Naive thymus-derived CD8-positive, alpha-beta T cell (primary cell): ENCODE measurements at regions not wholly inside any gene's neighbourhood (a gene's known extent, or its start where the extent isn't known, plus 50 kb on each side); places are given as distances from the start of the nearest gene placed in this dataset.

Experiments
- ATAC-seq, 2 donors: fragments of 150-1000 bp; cut with Tn5 transposase in 1 of 2; sonication (Bioruptor Pico), chemical (Tn5 transposase) in 1 of 2; 1 replicate in 1 of 2; 2 replicates in 1 of 2; pipeline ENCODE4 v1.10.0; 2021; ENCODE audit warnings: mild to moderate bottlenecking in 2 of 2, moderate library complexity in 2 of 2
- POLR2A ChIA-PET: fragments of 350-600 bp; sonication (Branson Sonifier 250); formaldehyde crosslinking; loops from one replicate; lab custom pipeline; 2021; ENCODE audit warnings: antibody characterized with exemption; lab: Charles Lee
- DNase-seq, 10 donors: peaks; one replicate each; pipeline versions ENCODE4 v3.0.0 to v3.0.0-alpha.2; 2020 to 2022
- H3K27ac Mint-ChIP-seq, 10 donors: one replicate each; pipeline ENCODE4 v1.8.0; 2020 to 2022; ENCODE audit warnings: mild to moderate bottlenecking in 10 of 10, mixed read lengths in 10 of 10, moderate library complexity in 4 of 10, inconsistent platforms in 1 of 10
- H3K27me3 Mint-ChIP-seq, 5 donors: one replicate each; pipeline ENCODE4 v1.8.0; 2021 to 2022; ENCODE audit warnings: mixed read lengths in 5 of 5
- H3K36me3 Mint-ChIP-seq, 3 donors: one replicate each; pipeline ENCODE4 v1.8.0; 2020 to 2022; ENCODE audit warnings: mixed read lengths in 3 of 3, mild to moderate bottlenecking in 2 of 3, inconsistent platforms in 1 of 3
- H3K4me1 Mint-ChIP-seq, 4 donors: one replicate each; pipeline ENCODE4 v1.8.0; 2021 to 2022; ENCODE audit warnings: mixed read lengths in 4 of 4
- H3K4me3 Mint-ChIP-seq, 10 donors: one replicate each; pipeline ENCODE4 v1.8.0; 2020 to 2022; ENCODE audit warnings: mild to moderate bottlenecking in 10 of 10, mixed read lengths in 10 of 10, moderate library complexity in 6 of 10, inconsistent platforms in 1 of 10
- H3K9me3 Mint-ChIP-seq, 9 donors: one replicate each; pipeline ENCODE4 v1.8.0; 2020 to 2022; ENCODE audit warnings: mixed read lengths in 9 of 9, mild to moderate bottlenecking in 3 of 9, inconsistent platforms in 1 of 9, moderate library complexity in 1 of 9

GRCh38 chr9:99359336-99359735 is 137.3 kb downstream of the SEC61B start:
- H3K27me3 Mint-ChIP-seq = peaks cover 16 to 47% (median 40%) of the 10 kb centered on the region in 5 donors

GRCh38 chr9:99360026-99360425 is 137.9 kb downstream of the SEC61B start:
- POLR2A ChIA-PET = no interaction called here
- H3K27me3 Mint-ChIP-seq = peaks cover 17 to 47% (median 42%) of the 10 kb centered on the region in 5 donors

More at GRCh38 chr9:99359336-99359735, 137.3 kb downstream of the SEC61B start:
- Mint-ChIP-seq H3K27ac (peak overlapping the region in 1 of 10 donors; percentile 29), H3K4me3 (no peak overlapping the region), H3K4me1 (peaks cover 0 to 3% (median under 1%) of the 10 kb centered on the region in 4 donors), H3K9me3 (no peaks in the 10 kb centered on the region), H3K36me3 (no peaks in the 10 kb centered on the region)
- no peak for ATAC-seq
- POLR2A ChIA-PET = no interaction called here
- DNase-seq = no peak

GRCh38 chr9:99361817-99362216 is 139.7 kb downstream of the SEC61B start:
- peaks cover 0 to 3% (median 0%) of the 10 kb centered on the region in 4 donors for H3K4me1 Mint-ChIP-seq
- H3K27ac Mint-ChIP-seq = no peak overlapping the region
- H3K9me3 Mint-ChIP-seq = no peaks in the 10 kb centered on the region
- POLR2A ChIA-PET = no interaction called here
- H3K4me3 Mint-ChIP-seq = no peak overlapping the region
- DNase-seq (no peak), ATAC-seq (no peak)
- H3K36me3 Mint-ChIP-seq = no peaks in the 10 kb centered on the region
- peaks cover 13 to 47% (median 41%) of the 10 kb centered on the region in 5 donors for H3K27me3 Mint-ChIP-seq

More at GRCh38 chr9:99360026-99360425, 137.9 kb downstream of the SEC61B start:
- Mint-ChIP-seq H3K36me3 (no peaks in the 10 kb centered on the region), H3K27ac (no peak overlapping the region), H3K9me3 (no peaks in the 10 kb centered on the region), H3K4me1 (peaks cover 0 to 3% (median under 1%) of the 10 kb centered on the region in 4 donors), H3K4me3 (no peak overlapping the region)
- DNase-seq = no peak
- ATAC-seq = no peak

GRCh38 chr9:99362321-99362720 is 140.2 kb downstream of the SEC61B start:
- no peak for ATAC-seq
- Mint-ChIP-seq H3K27ac (no peak overlapping the region), H3K9me3 (no peaks in the 10 kb centered on the region), H3K27me3 (peaks cover 13 to 47% (median 42%) of the 10 kb centered on the region in 5 donors), H3K36me3 (no peaks in the 10 kb centered on the region), H3K4me3 (no peak overlapping the region), H3K4me1 (peaks cover 0 to 3% (median 0%) of the 10 kb centered on the region in 4 donors)
- POLR2A ChIA-PET = no interaction called here
- no peak for DNase-seq

- ATAC-seq = no peak
Measured at GRCh38 chr9:99363509-99363908, 141.4 kb downstream of the SEC61B start.

GRCh38 chr9:99365233-99365980 is 143.3 kb downstream of the SEC61B start:
- no peak for ATAC-seq
- Mint-ChIP-seq H3K27ac (no peak overlapping the region), H3K27me3 (peaks cover 20 to 53% (median 51%) of the 10 kb centered on the region in 5 donors), H3K4me3 (no peak overlapping the region), H3K9me3 (no peaks in the 10 kb centered on the region), H3K4me1 (peaks cover 8 to 20% (median 14%) of the 10 kb centered on the region in 4 donors), H3K36me3 (no peaks in the 10 kb centered on the region)
- DNase-seq = no peak
- POLR2A ChIA-PET = no interaction called here

More at GRCh38 chr9:99363509-99363908, 141.4 kb downstream of the SEC61B start:
- no peaks in the 10 kb centered on the region for H3K36me3 Mint-ChIP-seq
- H3K4me1 Mint-ChIP-seq = peaks cover 5 to 9% (median 7%) of the 10 kb centered on the region in 4 donors
- H3K4me3 Mint-ChIP-seq = no peak overlapping the region
- no peak for DNase-seq
- POLR2A ChIA-PET = no interaction called here
- H3K27ac Mint-ChIP-seq = no peak overlapping the region
- H3K27me3 Mint-ChIP-seq = peaks cover 18 to 50% (median 45%) of the 10 kb centered on the region in 5 donors
- H3K9me3 Mint-ChIP-seq = no peaks in the 10 kb centered on the region

- Mint-ChIP-seq H3K4me3 (no peak overlapping the region), H3K27me3 (peaks cover 16 to 54% (median 45%) of the 10 kb centered on the region in 5 donors), H3K9me3 (no peaks in the 10 kb centered on the region), H3K4me1 (peaks cover 8 to 20% (median 14%) of the 10 kb centered on the region in 4 donors), H3K36me3 (no peaks in the 10 kb centered on the region), H3K27ac (no peak overlapping the region)
- ATAC-seq (no peak), DNase-seq (no peak)
- POLR2A ChIA-PET = no interaction called here
Measured at GRCh38 chr9:99366183-99366582, 144.1 kb downstream of the SEC61B start.

GRCh38 chr9:99366621-99367020 is 144.5 kb downstream of the SEC61B start:
- POLR2A ChIA-PET = no interaction called here

GRCh38 chr9:99368341-99369326 is 146.6 kb downstream of the SEC61B start:
- H3K4me1 Mint-ChIP-seq = peaks cover 8 to 18% (median 14%) of the 10 kb centered on the region in 4 donors
- H3K9me3 Mint-ChIP-seq = no peaks in the 10 kb centered on the region
- POLR2A ChIA-PET = no interaction called here
- DNase-seq (peak in 1 of 10 donors; percentile 4), ATAC-seq (no peak)
- H3K36me3 Mint-ChIP-seq = no peaks in the 10 kb centered on the region
- H3K27ac Mint-ChIP-seq = peak overlapping the region in 1 of 10 donors; percentile 75
- H3K27me3 Mint-ChIP-seq = peaks cover 15 to 41% (median 36%) of the 10 kb centered on the region in 5 donors
- peak overlapping the region in 8 of 10 donors; percentile 14 to 74 (median 47) for H3K4me3 Mint-ChIP-seq

More at GRCh38 chr9:99366621-99367020, 144.5 kb downstream of the SEC61B start:
- no peak for ATAC-seq
- DNase-seq = no peak
- peaks cover 14 to 49% (median 42%) of the 10 kb centered on the region in 5 donors for H3K27me3 Mint-ChIP-seq
- peaks cover 8 to 20% (median 14%) of the 10 kb centered on the region in 4 donors for H3K4me1 Mint-ChIP-seq
- no peaks in the 10 kb centered on the region for H3K36me3 Mint-ChIP-seq
- no peak overlapping the region for H3K4me3 Mint-ChIP-seq
- no peak overlapping the region for H3K27ac Mint-ChIP-seq
- H3K9me3 Mint-ChIP-seq = no peaks in the 10 kb centered on the region

GRCh38 chr9:99369327-99369722 is 147.2 kb downstream of the SEC61B start:
- no peak overlapping the region for H3K27ac Mint-ChIP-seq
- H3K4me1 Mint-ChIP-seq = peaks cover 8 to 18% (median 14%) of the 10 kb centered on the region in 4 donors
- POLR2A ChIA-PET = no interaction called here
- H3K9me3 Mint-ChIP-seq = no peaks in the 10 kb centered on the region
- H3K4me3 Mint-ChIP-seq = peak overlapping the region in 2 of 10 donors; percentile 8 to 15
- H3K36me3 Mint-ChIP-seq = no peaks in the 10 kb centered on the region
- H3K27me3 Mint-ChIP-seq = peaks cover 15 to 41% (median 36%) of the 10 kb centered on the region in 5 donors
- ATAC-seq = no peak
- no peak for DNase-seq

GRCh38 chr9:99370376-99370775 is 148.3 kb downstream of the SEC61B start:
- no peak overlapping the region for H3K27ac Mint-ChIP-seq

GRCh38 chr9:99371376-99371775 is 149.3 kb downstream of the SEC61B start:
- peaks cover 16 to 46% (median 35%) of the 10 kb centered on the region in 5 donors for H3K27me3 Mint-ChIP-seq
- DNase-seq = no peak
- POLR2A ChIA-PET = no interaction called here
- ATAC-seq = no peak
- H3K36me3 Mint-ChIP-seq = no peaks in the 10 kb centered on the region
- H3K9me3 Mint-ChIP-seq = no peaks in the 10 kb centered on the region
- no peak overlapping the region for H3K4me3 Mint-ChIP-seq
- peaks cover 8 to 18% (median 14%) of the 10 kb centered on the region in 4 donors for H3K4me1 Mint-ChIP-seq
- no peak overlapping the region for H3K27ac Mint-ChIP-seq

More at GRCh38 chr9:99370376-99370775, 148.3 kb downstream of the SEC61B start:
- ATAC-seq = no peak
- peaks cover 14 to 37% (median 32%) of the 10 kb centered on the region in 5 donors for H3K27me3 Mint-ChIP-seq
- peaks cover 8 to 18% (median 14%) of the 10 kb centered on the region in 4 donors for H3K4me1 Mint-ChIP-seq
- H3K4me3 Mint-ChIP-seq = no peak overlapping the region
- no peaks in the 10 kb centered on the region for H3K36me3 Mint-ChIP-seq
- DNase-seq = no peak
- POLR2A ChIA-PET = no interaction called here
- no peaks in the 10 kb centered on the region for H3K9me3 Mint-ChIP-seq
